GM18498 (cell line): ENCODE measurements at regions not wholly inside any gene's neighbourhood (a gene's known extent, or its start where the extent isn't known, plus 50 kb on each side); places are given as distances from the start of the nearest gene placed in this dataset.
"Not testable (repeated sequence)": the region's sequence is repeated elsewhere in the genome, so short reads cannot be mapped to it uniquely, and the experiment has no call there.

Experiments used
- ATAC-seq: cut with Tn5 transposase; IDR thresholded peaks from one replicate; pipeline ENCODE4 v1.9.1; 2021; ENCODE audit warnings: mild to moderate bottlenecking, moderate library complexity; ENCODE audit not compliant: unreplicated experiment

DNA sequence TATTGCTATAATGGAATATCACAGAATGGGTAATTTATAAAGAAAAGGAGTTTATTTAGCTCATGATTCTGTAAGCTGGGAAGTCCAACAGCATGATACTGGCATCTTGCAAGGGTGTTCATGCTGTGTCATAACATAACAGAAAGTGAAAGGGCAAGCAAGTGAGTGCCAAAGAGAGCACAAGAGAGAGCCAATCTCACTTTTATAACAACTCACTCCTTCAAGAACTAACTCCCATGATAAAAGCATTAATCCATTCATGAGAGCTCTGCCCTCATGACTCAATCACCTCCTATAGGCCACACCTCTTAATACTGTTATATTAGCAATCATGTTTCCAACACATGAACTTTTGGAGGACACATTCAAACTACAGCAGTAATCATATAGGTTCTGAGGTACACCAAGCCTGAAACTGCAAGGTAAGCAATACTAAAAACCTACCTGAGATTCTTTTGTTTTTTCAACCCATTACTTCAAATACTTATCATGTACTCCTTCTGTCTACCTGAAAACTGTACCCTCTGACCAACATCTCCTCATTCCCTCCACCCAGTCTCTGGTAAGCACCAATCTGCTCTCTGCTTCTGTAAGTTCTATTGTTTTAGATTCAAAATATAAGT, 219.7 kb downstream of the MTERF1 start:
- no peak for ATAC-seq

DNA sequence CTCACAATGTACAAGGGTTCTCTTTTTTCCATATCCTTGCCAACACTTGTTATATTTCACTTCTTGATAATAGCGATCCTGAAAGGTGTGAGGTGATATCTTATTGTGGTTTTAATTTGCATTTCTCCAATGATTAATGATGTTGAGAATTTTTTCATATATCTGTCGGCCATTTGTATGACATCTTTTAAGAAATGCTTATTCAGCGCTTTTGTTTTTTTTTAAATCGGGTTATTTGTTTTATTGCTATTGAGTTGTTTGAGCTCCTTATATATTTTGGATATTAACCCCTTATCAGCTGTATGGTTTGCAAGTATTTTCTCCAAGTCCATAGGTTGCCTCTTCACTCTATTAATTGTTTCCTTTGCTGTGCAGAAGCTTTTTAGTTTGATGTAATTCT, 218.8 kb downstream of the MTERF1 start:
- ATAC-seq: no peak

GRCh38 chr7:91668217-91668616, 212.3 kb downstream of the MTERF1 start:
- ATAC-seq: no peak

- no peak for ATAC-seq
Observed at GRCh38 chr7:91671245-91671644, 209.3 kb downstream of the MTERF1 start.

DNA sequence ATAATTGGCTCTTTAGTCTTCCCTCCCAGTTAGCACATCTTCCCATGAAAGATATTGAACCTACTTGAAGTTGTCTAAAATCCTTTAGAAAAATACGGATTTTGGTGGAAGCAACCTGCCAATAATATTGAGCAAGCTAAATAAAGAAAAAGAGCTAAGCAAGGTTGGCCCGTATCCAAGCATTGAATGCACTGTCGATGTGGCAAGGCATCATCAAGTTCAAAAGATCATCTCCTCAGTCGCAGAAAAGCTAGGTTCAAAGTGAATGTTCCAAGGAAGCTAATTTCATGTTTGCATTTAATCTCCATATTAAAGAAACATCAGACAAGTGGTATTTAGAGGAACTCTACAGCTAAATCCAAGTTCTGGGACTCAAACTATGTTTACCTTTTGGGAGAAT, 206.0 kb downstream of the MTERF1 start:
- no peak for ATAC-seq

GRCh38 chr7:91681718-91682117, 198.8 kb downstream of the MTERF1 start:
- ATAC-seq: no peak

GRCh38 chr7:91683823-91684222, 196.7 kb downstream of the MTERF1 start:
- ATAC-seq: no peak

GRCh38 chr7:91685544-91685943, 195.0 kb downstream of the MTERF1 start:
- no peak for ATAC-seq

- no peak for ATAC-seq
Observed at GRCh38 chr7:91690541-91691070, 189.9 kb downstream of the MTERF1 start.

GRCh38 chr7:91691865-91692264, 188.6 kb downstream of the MTERF1 start:
- ATAC-seq: no peak

DNA sequence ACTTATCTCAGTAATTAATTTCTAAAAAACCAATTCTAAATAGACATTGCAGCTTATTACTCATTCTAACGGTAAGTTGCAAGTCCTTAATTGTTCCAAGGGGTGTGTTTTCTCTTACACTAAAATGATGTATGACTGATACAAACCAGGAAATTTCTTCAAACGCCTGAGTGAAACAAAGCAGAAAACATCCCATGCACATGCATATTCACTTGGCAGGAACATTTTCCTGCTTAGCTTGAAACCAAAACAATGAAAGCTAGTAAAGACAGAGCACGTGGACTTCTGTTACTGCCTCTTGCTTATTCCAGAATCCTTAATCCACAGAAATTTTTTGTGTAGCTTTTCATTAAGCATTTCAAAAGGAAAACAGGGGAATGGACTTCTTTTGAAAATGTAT, 187.7 kb downstream of the MTERF1 start:
- no peak for ATAC-seq

DNA sequence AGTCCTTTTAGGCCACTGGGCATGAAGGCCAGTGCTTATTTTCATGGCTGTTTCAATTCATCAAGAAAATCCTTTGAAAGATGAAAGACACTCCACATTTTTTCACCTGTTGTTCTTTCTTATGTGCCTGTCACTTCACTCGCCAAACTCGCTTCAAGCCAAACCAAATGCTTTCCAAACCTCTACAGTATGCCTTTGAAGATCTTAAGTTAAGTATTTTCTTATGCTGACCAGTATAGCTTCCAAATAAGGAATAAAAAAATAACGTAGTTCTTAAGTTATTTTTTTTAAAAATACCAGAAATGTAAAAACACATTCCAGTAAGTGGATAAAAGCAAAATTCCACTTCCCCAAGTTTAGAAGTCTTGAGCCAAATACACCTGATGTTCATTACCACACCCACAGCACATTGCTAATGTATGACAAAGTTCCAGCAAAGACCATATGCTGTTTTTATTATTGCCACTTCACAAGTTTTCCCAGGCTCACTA, 186.1 kb downstream of the MTERF1 start:
- ATAC-seq: no peak

DNA sequence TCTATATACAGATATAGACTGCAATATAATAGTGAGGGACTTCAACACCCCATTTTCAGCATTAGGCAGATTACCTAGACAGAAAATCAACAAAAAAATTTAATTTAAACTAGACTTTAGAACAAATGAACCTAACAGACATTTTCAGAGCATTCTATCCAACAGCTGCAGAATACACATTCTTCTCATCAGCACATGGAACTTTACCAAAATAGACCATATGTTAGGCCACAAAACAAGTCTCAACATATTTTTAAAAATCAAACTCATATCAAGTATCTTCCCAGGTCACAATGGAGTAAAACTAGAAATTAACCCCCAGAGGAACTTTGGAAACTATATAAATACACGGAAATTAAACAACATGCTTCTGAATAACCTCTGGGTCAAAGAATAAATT, 169.6 kb downstream of the MTERF1 start:
- no peak for ATAC-seq

DNA sequence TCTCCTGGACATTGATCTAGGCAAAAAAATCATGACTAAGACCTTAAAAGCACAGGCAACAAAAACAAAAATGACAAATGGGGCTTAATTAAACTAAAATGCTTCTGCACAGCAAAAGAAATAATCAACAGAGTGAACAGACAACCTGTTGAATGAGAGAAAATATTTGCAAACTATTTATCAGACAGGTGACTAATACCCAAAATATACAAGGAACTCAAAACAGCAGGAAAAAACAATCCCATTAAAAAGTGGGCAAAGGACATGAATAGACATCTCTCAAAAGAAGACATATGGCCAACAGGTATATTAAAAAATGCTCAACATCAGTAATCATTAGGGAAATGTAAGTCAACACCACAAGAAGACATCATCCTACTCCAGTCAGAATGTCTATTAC, 166.8 kb downstream of the MTERF1 start:
- ATAC-seq: no peak

GRCh38 chr7:91717681-91718470, 162.6 kb downstream of the MTERF1 start:
- ATAC-seq: no peak

- ATAC-seq: no peak
Observed at GRCh38 chr7:91719008-91719407, 161.5 kb downstream of the MTERF1 start.

DNA sequence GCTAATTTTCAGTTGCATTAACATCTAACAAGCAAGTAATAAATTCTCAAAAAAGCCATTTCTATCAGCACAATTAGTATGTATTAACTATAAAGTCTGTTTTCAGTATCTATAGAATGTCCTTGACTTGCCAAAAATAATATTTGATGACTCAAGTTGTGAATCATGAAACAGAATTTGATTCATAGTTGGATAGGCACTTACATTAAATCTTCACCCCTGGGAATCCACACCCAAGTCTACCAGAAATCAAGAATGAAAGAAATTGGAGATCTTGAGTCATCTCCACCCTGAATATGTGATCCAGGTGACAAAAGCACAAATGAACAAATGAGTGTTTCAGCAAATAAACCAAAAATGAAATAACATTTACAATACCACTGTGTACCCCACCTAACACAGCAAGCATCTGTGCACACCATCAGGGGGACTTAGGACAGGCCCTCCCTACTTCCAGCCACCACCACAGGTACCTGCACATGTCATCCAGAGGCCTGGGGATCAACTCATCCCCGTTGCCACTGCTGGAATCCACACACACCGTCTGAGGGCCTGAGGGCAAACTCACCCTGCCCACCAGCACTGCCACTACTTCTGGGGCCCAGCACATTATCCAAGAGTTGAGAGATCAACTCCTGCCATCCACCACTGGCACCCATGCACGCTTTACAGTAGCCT, 160.1 kb downstream of the MTERF1 start:
- no peak for ATAC-seq

DNA sequence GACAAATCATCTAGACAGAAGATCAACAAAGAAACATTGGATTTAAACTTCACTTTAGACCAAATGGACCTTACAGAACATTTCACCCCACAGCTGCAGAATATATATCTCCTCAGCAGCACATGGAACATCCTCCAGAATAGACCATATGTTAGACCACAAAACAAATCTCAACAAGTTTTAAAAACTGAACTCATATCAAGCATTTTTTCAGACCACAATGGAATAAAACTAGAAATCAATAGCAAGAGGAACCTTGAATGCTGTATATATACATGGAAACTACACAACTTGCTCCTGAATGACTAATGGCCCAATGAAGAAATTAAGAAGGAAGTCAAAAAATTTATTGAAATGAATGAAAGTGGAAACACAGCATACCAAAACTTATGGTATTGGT, 157.7 kb downstream of the MTERF1 start:
- no peak for ATAC-seq

- ATAC-seq: not testable (repeated sequence)
Observed at GRCh38 chr7:91729046-91729445, 151.5 kb downstream of the MTERF1 start.

DNA sequence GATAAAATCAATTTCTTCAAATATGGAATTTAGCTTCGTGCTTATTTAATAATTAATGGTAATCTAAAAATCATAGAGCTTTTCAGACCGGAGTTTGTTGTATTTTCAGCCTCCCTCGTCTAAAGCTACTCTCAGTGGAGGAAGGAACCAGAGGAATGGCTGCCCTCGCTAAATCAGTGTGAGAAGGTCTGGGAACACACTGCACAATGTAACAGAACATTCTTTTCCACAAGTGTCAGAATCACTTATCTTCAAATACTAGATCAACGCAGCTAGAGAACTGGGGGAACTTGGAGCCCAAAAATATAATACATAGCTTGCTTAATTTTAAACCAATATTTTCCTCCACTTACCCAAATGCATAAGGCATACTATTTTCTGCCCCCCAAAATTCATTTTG, 148.5 kb downstream of the MTERF1 start:
- ATAC-seq: no peak

GRCh38 chr7:91749418-91749817, 131.1 kb downstream of the MTERF1 start:
- no peak for ATAC-seq

- no peak for ATAC-seq
Observed at GRCh38 chr7:91750091-91750490, 130.4 kb downstream of the MTERF1 start.
